ENCODE measurements at regions not wholly inside any gene's neighbourhood (a gene's known extent, or its start where the extent isn't known, plus 50 kb on each side); places are given as distances from the start of the nearest gene placed in this dataset.

- no peak overlapping the region for H3K4me3 ChIP-seq (ENCODE audit: low read length)
- no peak for DNase-seq (ENCODE audit: low read depth, low spot score)
Measured at GRCh38 chr11:115054570-115055538, 376.5 kb downstream of the NXPE2 start.

- H3K4me3 ChIP-seq (ENCODE audit: low read length), result no peak overlapping the region
- DNase-seq (ENCODE audit: low read depth, low spot score), result no peak
Measured at GRCh38 chr11:115056514-115056913, 378.2 kb downstream of the NXPE2 start.

- no peak overlapping the region for H3K4me3 ChIP-seq (ENCODE audit: low read length)
- no peak for DNase-seq (ENCODE audit: low read depth, low spot score)
Measured at GRCh38 chr11:115060840-115061239, 382.5 kb downstream of the NXPE2 start.

DNA sequence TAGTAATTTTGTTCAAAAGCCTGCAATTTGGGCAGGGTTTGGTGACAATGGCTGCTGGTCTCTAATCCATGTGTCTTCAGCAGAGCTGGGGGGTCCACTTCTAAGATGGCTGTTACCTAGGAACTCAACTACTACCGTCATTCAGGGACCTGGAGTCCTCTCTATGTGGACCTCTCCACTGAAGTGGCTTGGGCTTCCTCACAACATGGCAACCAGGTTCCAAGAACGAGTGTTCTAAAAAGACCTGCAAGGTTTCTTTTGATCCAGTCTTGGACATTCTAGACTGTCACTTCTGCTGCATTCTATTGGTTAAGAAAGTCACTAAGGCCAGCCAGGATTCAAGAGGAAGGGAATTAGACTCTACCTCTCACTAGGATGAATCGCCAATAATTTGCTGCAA is 387.0 kb downstream of the NXPE2 start:
- no peak for DNase-seq (ENCODE audit: low read depth, low spot score)
- no peak overlapping the region for H3K4me3 ChIP-seq (ENCODE audit: low read length)

DNA sequence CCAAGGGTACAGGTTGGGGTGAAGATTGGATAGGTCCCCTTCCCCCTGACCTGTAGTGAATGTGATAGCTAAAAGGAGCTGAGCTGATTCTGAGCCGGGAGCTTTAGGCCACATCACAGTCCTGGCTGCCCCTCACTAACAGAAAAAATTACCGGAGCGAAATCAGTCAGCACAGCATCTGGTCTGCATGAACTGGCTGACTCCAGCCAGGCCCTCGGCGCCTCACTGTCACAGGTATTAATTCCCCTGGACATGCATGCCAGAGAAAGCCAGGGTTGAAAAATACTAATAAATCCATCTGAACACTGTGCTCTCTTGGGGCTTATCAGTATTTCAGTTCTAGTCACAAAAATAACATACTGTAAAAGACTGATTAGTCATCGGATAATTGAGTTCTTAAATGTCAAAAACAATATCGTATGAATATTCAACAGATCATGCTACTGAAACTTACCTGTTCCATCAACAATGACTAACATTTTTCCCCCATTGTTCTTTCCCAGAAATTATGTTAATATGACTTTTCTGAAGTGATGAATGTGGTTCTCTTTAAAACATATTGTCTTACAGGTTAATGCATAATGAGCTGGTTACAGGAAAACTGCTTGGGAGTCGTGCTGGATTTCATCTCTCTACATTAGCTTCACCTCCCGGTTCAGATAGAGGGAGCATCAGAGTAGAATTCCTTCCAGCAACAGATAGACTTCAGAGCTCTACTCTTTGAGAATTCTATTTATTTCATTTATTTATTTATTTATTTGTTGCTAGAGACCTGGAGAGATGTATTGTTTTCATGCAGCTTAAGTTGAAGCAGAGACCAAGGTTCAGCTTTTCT is 387.7 kb downstream of the NXPE2 start:
- no peak overlapping the region for H3K4me3 ChIP-seq (ENCODE audit: low read length)
- no peak for DNase-seq (ENCODE audit: low read depth, low spot score)

DNA sequence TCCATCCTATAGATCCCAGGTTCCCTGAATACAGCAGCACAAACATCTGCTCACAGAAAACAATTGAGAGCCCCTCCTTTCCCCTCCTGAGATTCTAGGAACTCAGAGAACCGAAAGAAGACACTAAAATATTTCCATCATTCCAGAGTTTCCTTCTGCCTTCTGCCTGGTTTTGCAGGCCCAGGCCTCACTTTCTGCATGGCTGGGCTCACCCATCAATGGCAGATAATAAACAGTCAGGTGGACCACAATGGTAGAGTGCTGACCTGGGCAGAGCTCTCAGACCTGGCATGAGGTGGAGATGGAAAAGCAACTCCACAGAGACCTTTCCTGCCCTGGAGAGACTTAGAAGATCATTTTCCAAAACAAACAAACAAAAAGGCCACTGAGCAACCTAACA is 389.1 kb downstream of the NXPE2 start:
- H3K4me3 ChIP-seq (ENCODE audit: low read length), result no peak overlapping the region

DNA sequence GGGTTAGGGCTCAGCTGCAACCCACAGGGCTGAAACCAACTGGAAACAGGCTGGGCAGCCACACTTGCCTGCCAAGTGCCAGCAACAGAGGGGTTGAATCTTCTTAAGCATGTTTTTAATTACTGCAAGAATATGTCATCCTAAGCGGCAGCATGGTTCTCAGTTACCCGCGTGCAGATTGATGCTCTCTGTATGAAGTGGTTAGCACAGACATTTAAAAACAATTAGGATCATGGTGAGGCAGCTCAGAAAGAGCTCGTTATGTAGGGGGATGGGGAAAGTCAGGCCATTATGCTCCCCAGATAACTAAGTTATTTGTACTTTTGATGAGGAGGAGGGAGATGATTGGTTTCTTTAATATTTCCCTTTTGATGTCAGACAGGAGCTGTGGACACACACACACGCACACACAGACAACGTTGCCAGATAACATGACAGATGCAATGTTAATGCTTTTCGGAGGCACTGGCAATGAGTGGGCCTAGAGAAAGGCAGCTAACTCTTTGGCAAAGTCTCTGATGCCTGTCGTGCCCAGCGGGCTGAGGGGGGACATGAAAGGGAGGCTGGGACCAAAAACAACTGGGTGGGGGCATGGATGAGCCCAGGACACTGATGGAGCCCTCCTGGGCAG is 389.7 kb downstream of the NXPE2 start:
- no peak for DNase-seq (ENCODE audit: low read depth, low spot score)

More for the DNA sequence above, 389.1 kb downstream of the NXPE2 start:
- no peak for DNase-seq (ENCODE audit: low read depth, low spot score)

DNA sequence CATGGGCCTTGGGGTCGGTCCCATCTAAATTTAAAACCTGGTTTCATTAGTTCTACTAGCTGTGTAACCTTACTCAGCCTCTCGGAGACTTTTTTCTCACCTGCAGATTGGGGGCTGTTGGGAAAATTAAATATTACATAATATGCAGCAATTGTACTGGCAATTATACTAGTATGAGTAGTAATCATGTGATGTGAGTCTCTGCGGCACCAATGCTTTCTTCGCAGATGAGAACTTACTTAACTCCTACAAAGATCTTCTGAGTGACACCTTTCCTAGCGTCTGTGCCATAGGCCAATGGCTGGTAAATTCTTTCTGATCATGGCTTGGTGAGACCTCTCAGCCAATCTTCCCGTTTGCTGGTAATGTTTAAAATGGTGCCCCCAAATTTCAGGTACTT is 391.3 kb downstream of the NXPE2 start:
- H3K4me3 ChIP-seq (ENCODE audit: low read length), result no peak overlapping the region
- DNase-seq (ENCODE audit: low read depth, low spot score), result no peak

More for the DNA sequence above, 389.7 kb downstream of the NXPE2 start:
- no peak overlapping the region for H3K4me3 ChIP-seq (ENCODE audit: low read length)

- no peak for DNase-seq (ENCODE audit: low read depth, low spot score)
- H3K4me3 ChIP-seq (ENCODE audit: low read length), result no peak overlapping the region
Measured at GRCh38 chr11:115075356-115075755, 397.0 kb downstream of the NXPE2 start.

- no peak overlapping the region for H3K4me3 ChIP-seq (ENCODE audit: low read length)
- no peak for DNase-seq (ENCODE audit: low read depth, low spot score)
Measured at GRCh38 chr11:115077740-115078139, 399.4 kb downstream of the NXPE2 start.

DNA sequence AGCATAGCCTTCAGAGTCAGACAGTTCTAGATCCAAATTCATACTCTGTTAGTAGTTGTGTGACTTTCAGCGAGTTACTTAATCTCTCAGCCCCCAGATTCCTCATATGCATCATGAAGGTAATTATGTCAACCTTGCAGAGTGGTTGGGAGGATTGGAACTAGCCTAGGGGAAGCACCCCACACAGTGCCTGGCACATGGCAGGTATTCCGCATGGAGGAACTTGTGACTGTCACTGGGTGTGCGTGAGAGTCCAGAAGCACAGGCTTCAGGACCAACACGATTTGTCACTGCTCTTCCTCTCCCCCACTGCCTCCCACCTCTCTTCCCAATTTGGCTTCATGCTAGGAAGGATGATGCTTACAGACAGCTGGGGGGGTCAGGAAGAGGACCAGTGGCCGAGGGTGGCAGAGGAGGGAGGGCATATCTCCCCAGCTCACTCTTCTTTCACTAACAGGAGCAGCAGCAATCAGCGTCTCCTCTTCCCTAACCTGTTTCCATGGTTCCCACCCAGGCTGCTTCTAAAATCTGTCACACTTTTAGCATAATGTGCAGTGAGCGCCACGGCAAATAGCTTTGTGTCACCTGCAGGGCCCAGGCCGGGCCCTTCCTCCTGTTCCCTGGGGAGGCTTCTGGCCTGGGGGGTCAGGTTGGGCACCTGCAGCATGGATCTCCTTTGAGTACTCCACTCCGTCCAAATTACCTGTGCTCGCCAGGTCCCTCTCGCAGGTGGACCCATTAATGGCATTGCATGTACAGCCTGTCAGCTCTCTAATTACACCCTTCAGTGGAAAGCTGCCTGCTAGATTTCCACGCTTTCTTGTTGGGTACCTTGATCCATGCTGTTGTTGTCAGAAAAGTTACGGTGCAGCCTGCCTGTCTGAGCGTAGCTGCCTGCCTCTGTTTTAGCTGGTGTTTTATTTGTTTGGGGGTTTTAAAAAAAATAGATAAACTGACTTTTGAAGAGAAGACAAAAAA is 400.4 kb downstream of the NXPE2 start:
- no peak overlapping the region for H3K4me3 ChIP-seq (ENCODE audit: low read length)
- no peak for DNase-seq (ENCODE audit: low read depth, low spot score)

DNA sequence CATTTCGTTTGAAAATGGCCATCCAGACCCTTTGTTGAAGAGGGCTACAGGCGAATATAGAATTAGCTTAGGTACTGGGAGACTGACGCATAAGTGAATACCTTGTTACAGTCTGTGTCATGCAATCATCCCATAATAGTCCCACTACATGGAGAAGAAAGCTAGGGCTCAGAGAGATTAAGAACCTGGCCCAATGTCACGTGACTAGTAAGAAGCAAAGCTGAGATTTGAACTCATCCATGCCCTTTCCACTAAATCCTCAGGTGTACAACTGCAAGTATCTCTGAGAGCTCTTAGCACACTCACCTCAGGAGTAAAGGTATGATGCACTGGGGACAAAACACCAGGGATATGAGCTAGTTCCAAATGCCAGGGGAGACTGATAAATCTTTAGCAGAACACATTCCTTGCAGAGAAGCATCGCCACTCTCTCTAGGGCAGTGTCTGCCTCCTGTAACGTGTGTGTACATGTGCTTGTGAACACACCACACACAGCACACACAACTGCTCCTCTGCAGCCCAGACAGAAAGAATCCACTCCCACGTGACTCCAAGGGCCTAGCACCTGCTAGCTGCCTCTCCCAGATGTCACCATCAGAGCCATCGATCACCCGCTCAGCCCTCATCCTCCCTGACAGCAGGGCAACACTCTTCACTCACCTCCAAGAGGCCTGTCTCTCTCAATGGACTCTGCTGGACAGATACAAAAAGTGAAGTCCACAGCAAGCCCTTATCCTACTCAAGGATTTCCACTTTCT is 402.8 kb downstream of the NXPE2 start:
- H3K4me3 ChIP-seq (ENCODE audit: low read length), result no peak overlapping the region
- no peak for DNase-seq (ENCODE audit: low read depth, low spot score)

DNA sequence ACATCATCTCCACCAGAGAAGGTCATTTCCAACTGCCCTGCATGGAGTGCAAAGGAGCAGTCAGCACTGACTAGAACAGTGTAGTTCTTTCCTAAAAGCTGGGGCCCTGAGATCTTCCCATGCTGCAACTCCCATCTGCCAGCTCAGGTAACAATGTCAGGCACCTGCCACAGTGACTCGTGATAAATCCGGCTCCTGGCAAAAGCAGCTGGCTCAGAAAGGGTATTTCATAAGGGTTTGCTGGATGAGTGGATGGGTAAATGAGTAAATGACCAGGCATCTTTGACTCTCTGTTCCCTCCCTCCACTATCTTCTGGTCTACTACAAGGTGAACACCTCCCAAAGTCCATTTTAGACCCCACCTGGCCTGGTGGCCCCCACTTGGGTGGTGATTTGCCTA is 403.6 kb downstream of the NXPE2 start:
- no peak overlapping the region for H3K4me3 ChIP-seq (ENCODE audit: low read length)
- DNase-seq (ENCODE audit: low read depth, low spot score), result no peak

DNA sequence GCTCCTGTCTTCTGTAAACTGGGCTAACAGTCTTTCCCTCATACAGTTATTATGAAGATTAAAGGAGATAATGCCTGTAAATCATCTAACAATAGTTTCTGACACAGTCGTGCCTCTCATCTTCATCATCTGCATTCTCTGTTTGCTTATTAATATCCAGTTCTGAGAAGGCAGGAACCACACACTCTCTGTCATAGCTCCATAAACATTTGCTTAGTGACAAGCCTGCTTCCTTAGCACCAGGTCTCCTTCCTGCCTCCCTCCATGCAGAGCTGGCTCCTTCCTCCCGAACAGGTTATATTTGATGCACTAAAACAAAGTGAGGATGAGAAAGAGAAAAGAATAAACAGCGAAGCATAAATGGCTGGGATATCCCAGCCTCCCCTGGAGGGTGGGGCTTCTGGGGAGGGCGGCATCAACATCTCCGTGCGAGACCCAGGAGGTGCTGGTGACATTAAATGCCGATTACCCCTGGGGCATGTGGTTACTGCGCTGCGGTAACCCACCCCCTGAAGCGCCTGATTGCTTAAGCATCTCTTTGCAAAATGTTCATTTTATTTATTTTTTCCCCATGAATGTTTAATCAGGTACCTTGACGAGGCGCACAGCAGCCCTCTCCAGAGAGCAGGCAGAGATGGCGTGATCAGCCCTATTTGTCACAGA is 404.9 kb downstream of the NXPE2 start:
- DNase-seq (ENCODE audit: low read depth, low spot score), result no peak
- H3K4me3 ChIP-seq (ENCODE audit: low read length), result no peak overlapping the region

GRCh38 chr11:115084231-115084630 is 405.9 kb downstream of the NXPE2 start:
- H3K4me3 ChIP-seq (ENCODE audit: low read length), result no peak overlapping the region
- no peak for DNase-seq (ENCODE audit: low read depth, low spot score)

DNA sequence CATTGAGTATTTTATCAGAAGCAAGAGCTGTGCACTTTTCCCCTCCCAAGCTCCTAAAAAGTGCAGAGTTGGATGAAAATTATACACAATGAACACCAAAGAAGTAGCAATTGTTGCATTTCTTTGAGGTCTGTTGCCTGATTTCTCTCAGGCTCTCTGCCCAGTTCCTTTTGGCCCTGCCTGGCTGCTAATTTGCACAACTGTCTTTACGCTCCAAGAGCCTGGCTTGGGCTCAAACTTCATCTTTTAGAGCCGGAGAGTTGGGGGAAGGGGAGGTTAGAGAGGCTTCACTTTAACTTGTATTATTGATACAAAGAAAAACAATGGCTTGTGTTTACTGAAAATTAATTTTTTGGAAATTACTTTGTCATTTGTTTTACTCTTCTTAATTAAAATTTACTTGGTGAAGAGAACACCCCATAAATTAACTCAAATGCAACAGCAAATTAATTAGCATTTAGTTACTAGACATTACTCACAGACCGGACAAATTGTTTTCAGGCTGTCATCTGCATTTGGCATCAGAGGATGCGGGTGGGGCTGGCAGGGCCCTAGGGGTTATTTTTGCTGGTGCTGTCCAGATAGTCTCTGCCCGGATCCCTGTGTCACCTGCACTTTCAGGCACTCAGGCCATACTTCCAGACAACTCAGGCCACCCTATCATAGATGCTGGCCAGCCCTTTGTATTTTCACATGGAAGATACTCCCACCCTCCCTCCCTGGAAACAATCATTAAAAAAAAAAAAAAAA is 407.3 kb downstream of the NXPE2 start:
- no peak overlapping the region for H3K4me3 ChIP-seq (ENCODE audit: low read length)

DNA sequence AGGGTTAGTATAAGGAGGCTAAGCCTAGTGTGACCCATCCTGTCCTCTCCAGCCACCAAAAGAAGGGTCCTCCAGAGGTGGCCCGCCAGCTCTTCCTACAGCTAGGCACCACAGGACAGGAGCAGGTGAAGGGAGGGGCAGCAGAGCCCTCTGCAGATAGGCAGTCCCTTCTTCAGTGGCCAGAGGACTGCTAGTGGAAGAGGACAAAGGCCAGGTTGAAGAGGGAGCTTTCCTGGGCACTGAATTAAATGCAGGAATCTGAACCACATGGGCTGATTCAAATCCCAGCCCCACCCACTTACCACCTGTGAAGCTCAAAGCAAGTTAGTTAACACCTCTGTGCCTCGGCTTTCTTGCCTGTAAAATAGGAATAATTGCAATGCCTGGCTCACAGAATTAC is 409.5 kb downstream of the NXPE2 start:
- H3K4me3 ChIP-seq (ENCODE audit: low read length), result no peak overlapping the region
- no peak for DNase-seq (ENCODE audit: low read depth, low spot score)

More for the DNA sequence above, 407.3 kb downstream of the NXPE2 start:
- DNase-seq (ENCODE audit: low read depth, low spot score), result no peak

Measured in Jurkat, Clone E6-1 (cell line).